DMS79 treated with DMSO at 0.1 percent for 48 hours (cell line): ENCODE measurements at regions not wholly inside any gene's neighbourhood (a gene's known extent, or its start where the extent isn't known, plus 50 kb on each side); places are given as distances from the start of the nearest gene placed in this dataset.
"Not testable (repeated sequence)": the region's sequence is repeated elsewhere in the genome, so short reads cannot be mapped to it uniquely, and the experiment has no call there.

Source experiments
- DNase-seq: peaks from one replicate; lab custom pipeline; 2025; lab: John Stamatoyannopoulos, UW

- no peak for DNase-seq
Observed at GRCh38 chr1:81738875-81739274, 61.9 kb upstream of the ADGRL2 start.

- DNase-seq: no peak
Observed at GRCh38 chr1:81733480-81733879, 67.3 kb upstream of the ADGRL2 start.

- DNase-seq: no peak
Observed at GRCh38 chr1:81731989-81732388, 68.7 kb upstream of the ADGRL2 start.

DNA sequence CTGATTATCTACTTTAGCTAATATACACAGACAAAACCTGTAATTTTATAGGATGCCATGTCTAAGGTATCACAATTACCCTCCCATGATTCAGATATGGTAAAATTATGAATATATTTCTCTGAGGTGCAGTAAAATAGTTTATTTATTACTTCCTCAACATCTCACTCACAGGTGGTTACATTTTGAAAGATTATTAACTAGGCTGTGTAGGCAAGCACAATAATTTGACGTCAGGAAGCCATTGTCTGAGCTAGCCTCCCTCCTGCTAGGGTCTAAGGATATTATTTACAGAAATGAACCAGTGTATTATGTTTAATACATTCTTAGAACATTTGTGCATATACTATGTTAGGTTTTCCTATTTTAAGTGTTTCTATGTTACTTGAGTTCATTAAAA lies 69.9 kb upstream of the ADGRL2 start:
- no peak for DNase-seq

GRCh38 chr1:81730299-81730698 lies 70.4 kb upstream of the ADGRL2 start:
- DNase-seq: not testable (repeated sequence)

DNA sequence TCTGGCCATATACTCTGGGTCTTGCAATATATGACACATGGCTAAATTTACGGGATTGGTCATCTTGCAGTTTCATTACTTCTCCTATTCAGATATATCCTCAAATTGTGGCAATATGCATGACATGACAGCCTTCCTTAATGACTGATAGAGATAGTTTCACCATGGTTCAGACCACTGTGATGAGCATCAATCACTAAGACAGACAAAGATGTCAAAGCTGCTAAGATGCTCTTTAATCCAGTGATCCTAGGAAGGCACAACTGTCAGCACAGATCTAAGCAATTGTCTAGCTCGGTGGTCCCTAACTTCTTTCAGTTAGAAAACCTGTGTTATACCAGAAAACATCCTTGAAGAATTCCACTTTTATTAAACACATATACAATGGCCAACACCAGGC lies 70.9 kb upstream of the ADGRL2 start:
- DNase-seq: no peak

DNA sequence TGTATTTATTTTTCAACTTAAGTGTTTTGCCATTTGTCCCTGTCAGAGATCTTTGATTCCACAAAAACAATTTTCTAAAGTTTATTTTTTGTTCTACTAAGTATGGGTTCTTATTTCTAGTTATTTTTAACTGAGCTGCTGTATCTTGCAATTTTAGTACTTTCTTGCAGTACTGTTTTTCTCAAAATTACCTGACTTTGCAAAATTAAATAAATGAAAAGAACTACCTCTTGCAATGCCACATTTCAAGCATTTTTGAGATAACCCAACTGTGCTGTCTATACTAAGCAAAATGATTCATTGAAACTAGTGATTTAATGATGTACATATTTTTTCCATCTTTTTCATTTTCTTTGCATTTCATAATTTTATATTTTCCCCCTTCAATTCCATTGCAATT lies 71.5 kb upstream of the ADGRL2 start:
- DNase-seq: no peak

DNA sequence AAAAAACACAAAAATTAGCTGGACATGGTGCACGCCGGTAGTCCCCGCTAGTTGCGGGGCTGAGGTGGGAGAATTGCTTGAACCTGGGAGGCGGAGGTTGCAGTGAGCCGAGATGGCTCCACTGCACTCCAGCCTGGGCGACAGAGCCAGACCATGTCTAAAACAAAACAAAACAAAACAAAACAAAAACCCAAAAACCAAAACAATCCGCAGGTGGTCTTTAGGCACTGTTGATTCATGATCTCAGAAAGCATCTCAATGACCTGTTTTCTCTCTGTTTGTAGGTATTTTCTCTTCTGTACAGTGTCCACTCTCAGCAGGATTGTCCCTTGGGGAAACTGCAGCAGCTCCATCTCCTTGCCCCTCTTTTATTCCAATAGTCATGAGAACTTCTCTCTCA lies 74.9 kb upstream of the ADGRL2 start:
- DNase-seq: no peak

DNA sequence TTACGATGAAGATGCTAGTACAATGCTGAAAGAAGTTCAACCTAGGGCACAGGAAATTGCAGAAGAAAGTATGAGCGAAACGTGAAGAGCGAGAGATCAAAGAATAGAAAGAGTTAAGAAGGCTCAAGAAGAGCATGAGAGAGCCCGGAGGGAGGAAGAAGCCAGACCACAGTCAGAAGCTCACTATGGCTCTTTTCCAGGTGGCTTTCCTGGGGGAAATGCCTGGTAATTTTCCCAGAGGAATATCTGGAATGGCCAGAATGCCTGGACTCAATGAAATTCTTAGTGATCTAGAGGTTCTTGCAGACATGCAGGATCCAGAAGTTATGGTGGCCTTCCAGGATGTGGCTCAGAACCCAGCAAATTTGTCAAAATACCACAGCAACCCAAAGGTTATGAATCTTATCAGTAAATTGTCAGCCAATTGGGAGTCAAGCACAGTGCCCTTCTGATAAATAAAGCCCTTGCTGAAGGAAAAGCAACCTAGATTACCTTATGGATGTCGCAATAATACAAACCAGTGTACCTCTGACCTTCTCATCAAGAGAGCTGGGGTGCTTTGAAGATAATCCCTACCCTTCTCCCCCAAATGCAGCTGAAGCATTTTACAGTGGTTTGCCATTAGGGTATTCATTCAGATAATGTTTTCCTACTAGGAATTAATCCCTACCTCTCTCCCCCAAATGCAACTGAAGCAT lies 78.0 kb upstream of the ADGRL2 start:
- DNase-seq: not testable (repeated sequence)

GRCh38 chr1:81720256-81720655 lies 80.5 kb upstream of the ADGRL2 start:
- DNase-seq: not testable (repeated sequence)

DNA sequence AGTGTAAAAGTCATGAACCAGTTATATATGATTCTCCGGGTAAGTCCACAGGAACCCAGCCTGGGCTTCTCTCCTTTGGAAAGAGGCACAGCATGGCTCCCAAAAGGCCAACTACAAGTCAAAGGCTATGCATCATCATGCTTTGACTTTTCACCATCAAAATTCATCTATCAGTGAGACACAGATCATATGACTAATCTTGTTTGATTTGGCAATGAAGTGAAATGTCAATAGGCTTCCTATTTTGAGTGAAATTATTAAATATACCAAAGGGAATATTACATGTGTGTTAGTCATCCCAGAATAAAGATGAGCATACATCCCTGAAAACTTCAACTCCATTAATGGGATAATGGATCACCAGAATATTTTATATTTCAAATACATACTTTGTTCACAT lies 83.5 kb upstream of the ADGRL2 start:
- DNase-seq: no peak

DNA sequence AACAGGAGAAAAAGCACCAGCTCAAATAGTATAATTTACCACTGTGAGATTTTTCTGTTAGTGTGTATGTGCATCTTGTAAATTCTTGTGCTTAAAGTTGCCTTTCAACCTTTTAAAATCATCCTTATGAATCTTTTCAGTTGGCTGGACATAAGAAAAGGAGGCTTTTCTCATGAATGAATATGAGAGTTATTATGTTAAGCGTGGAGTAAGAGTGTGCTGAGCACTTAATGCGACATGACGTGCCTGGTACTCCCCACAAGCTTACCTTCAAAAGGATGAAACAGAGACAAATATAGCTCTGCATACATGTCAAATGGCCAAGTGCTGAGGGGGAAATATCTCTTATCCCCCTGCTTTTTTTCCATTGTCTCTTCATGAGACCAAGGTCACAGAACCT lies 85.3 kb upstream of the ADGRL2 start:
- no peak for DNase-seq

DNA sequence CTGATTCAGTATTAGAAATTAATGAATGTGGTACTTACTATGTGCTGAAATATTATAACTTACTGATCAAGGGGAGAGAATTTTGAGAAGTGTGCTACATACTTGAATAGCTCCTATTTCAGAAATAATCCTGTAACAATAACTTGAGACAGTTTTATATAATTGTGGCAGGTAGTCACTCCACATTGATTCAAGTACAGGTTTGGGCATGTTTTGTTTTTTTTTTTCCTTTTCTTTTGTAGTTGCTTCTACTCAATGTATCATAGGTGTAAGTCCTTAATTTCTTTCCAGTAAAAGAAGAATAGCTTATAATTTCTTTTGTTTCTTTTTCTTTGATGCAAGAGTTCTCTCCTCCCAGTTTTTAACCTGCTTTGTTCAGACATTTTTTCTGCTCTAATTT lies 86.1 kb upstream of the ADGRL2 start:
- no peak for DNase-seq

DNA sequence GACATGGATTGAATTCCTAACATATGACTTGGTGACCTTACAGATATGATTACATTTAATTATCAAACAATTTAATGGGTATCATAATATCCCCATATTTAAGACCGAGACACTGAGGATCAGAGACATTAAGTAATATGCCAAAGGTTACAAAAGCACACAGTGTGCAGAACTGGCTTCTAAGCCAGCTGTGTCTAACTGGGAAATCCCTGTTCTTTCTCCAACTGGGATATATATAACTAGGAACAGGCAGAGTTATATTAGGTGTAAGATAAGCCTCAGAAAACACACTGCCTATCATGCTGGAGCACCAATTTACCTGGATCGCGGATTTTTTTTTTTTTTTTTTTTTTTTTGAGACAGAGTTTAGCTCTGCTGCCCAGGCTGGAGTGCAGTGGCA lies 88.3 kb upstream of the ADGRL2 start:
- no peak for DNase-seq

GRCh38 chr1:81710857-81711256 lies 89.9 kb upstream of the ADGRL2 start:
- DNase-seq: no peak

GRCh38 chr1:81708250-81708649 lies 92.5 kb upstream of the ADGRL2 start:
- DNase-seq: no peak

DNA sequence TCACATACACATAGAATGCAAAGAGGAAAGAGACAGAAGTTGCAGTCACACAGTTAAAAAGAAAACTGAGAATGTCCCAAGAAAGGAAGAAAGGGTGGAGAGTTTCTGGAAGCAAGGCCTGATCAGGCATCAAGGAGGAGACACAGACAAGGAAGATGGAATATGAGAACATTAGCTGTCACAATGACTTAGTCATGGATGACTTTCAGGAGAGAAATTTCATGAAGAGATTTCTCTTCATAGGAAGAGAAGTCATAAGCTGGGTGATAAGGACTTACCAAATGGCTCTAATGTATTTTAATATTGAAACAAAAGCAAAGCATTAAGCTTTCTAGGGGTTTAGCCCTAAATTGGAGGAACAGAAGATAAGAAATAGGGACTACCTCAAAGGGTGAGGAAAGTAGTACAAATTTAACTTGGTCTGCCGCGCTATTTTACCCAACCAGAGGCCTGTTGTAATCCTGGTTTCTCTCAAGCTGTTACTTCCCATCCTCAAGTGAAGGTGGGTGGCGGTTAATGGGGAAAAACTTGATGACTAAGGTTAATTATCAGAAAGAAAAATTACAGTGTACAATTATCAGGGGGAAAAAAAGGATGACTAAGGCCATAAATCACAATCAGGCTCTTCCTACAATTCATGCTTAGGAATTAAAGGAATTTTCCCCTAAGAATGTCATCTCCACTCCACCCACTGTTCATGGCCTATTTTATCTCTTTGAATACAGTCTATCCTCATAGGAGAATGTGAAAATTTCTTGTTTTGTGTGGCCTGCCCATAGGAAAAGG lies 93.9 kb upstream of the ADGRL2 start:
- no peak for DNase-seq

- DNase-seq: no peak
Observed at GRCh38 chr1:81703756-81704463, 96.8 kb upstream of the ADGRL2 start.

GRCh38 chr1:81703391-81703755 lies 97.4 kb upstream of the ADGRL2 start:
- no peak for DNase-seq

DNA sequence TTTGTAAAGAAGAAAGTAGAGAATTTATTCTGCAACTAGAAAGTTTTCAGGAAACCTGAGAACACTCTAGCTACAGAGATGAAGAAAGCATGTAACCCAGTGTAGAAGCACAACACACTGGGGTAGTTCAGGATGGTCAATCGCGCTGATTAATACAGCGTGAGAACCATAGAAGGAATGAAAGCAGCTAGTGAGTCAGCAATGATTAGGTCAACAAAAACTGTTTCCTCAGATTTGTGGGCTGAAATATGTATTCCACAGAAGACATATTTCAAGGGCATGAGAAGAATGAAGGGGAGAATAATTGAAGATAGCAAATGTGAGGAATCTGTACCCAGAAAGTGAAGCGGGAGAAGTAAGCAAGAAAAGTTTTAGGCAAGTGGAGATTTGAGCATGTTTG lies 97.8 kb upstream of the ADGRL2 start:
- no peak for DNase-seq

GRCh38 chr1:81702079-81702715 lies 98.5 kb upstream of the ADGRL2 start:
- no peak for DNase-seq

GRCh38 chr1:81700728-81701470 lies 99.8 kb upstream of the ADGRL2 start:
- DNase-seq: no peak
